Activated CD4-positive, alpha-beta T cell treated with anti-CD3 and anti-CD28 coated beads, Interleukin-2, amount 10 ng/mL, durations not matched to agents 24 days and 14 days (primary cell): ENCODE measurements at regions not wholly inside any gene's neighbourhood (a gene's known extent, or its start where the extent isn't known, plus 50 kb on each side); places are given as distances from the start of the nearest gene placed in this dataset.
"Not testable (repeated sequence)": the region's sequence is repeated elsewhere in the genome, so short reads cannot be mapped to it uniquely, and the experiment has no call there.

Source experiments
- DNase-seq: peaks from one replicate; pipeline ENCODE4 v3.0.0; 2022
- H3K27ac Mint-ChIP-seq: one replicate; pipeline ENCODE4 v1.8.0; 2022; ENCODE audit warnings: mild to moderate bottlenecking, mixed read lengths
- H3K27me3 Mint-ChIP-seq: one replicate; pipeline ENCODE4 v1.8.0; 2022; ENCODE audit warnings: mixed read lengths
- H3K36me3 Mint-ChIP-seq: one replicate; pipeline ENCODE4 v1.8.0; 2022; ENCODE audit warnings: low read depth, mild to moderate bottlenecking, mixed read lengths
- H3K4me1 Mint-ChIP-seq: one replicate; pipeline ENCODE4 v1.8.0; 2021; ENCODE audit warnings: mixed read lengths
- H3K4me3 Mint-ChIP-seq: one replicate; pipeline ENCODE4 v1.8.0; 2022; ENCODE audit warnings: mild to moderate bottlenecking, moderate library complexity, mixed read lengths
- H3K9me3 Mint-ChIP-seq: one replicate; pipeline ENCODE4 v1.8.0; 2021; ENCODE audit warnings: mixed read lengths
- intact Hi-C: fragments of 100-400 bp; cut with micrococcal nuclease; formaldehyde crosslinking; loops from one replicate; pipeline ENCODE4 v1.15.1; 2023

DNA sequence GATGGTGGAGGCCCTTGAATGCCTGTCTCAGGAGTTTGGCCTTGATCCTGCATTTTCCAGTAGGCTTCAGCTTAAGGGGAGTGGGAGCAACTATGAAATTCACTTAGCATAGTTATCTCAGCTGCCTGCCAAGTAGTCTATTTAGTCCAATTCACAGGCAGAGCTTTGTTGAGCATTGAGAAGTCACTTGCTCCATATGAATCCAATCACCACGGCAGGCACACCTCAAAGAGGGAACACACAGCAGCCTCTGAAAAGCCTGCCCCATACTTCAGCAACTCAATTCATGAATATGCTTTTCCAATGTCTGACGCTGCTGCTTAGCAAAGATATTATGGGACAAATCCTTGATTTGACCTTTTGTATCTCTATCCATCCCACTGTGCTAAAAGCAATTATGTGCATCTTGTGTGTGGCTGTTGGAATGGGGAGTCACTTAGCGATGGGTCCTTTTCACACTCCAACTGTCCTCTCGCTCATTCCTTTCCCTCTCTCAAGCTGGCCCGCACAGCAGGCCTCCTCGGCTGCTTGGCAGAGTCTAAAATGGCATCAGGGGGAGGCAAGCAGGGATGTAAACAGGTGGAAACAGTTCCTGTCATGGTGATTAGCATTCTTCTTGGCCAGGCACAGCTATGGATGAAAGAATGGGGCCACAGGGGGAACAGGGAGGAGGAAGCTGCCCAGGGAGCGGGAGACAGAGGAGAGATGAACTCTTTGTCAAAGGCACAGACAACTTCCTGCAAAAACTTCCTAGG, 56.0 kb upstream of the LRPPRC start:
- Mint-ChIP-seq H3K36me3 (no peaks in the 10 kb centered on the region), H3K4me3 (no peak overlapping the region), H3K27ac (no peak overlapping the region), H3K27me3 (peaks cover 1% of the 10 kb centered on the region), H3K4me1 (no peaks in the 10 kb centered on the region), H3K9me3 (no peaks in the 10 kb centered on the region)
- no peak for DNase-seq
- intact Hi-C loops = no loop called here

DNA sequence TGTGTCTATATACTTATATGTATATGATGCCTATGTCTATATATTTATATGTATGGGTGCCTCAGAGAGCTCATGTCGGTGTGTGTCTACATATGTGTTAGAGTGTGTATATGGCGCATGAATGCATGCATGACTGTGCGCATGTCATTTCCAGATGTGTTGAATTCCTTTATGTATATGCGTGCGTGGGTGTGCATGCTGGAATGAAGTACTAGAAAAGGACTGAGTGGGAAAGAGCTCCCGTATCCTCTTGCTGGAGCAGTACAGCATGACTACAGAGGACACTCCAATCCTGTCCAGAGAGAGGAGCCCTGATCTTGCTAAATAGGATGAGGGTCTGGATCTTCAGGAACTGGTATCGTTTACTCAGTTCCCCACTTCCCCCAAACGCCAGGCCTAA, 56.8 kb upstream of the LRPPRC start:
- no peaks in the 10 kb centered on the region for H3K9me3 Mint-ChIP-seq
- no peaks in the 10 kb centered on the region for H3K4me1 Mint-ChIP-seq
- peaks cover 1% of the 10 kb centered on the region for H3K27me3 Mint-ChIP-seq
- H3K36me3 Mint-ChIP-seq = no peaks in the 10 kb centered on the region
- no peak overlapping the region for H3K27ac Mint-ChIP-seq
- intact Hi-C loops = no loop called here
- DNase-seq = no peak
- H3K4me3 Mint-ChIP-seq = no peak overlapping the region

DNA sequence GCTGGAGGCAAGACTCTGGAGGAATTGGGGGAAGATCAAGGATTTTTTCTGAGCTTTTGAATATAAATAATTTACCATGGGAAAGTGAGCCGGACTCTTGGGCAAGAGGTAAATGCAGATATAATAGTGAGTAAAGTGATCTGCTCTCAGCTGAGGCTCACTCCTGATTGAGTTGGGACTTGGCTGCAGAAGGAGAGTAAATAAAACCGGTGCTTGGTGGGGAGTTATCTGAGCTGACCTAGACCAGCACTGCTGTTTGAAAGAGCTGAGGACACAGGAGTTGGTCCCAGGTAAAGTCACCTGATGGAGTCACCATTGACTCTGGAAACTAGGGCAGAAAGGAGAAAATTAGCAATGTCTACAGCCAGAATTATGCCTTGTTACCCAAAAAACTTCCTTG, 57.3 kb upstream of the LRPPRC start:
- no peaks in the 10 kb centered on the region for H3K4me1 Mint-ChIP-seq
- DNase-seq = no peak
- no peaks in the 10 kb centered on the region for H3K27me3 Mint-ChIP-seq
- H3K9me3 Mint-ChIP-seq = no peaks in the 10 kb centered on the region
- no peaks in the 10 kb centered on the region for H3K36me3 Mint-ChIP-seq
- intact Hi-C loops = no loop called here
- no peak overlapping the region for H3K4me3 Mint-ChIP-seq
- H3K27ac Mint-ChIP-seq = no peak overlapping the region

DNA sequence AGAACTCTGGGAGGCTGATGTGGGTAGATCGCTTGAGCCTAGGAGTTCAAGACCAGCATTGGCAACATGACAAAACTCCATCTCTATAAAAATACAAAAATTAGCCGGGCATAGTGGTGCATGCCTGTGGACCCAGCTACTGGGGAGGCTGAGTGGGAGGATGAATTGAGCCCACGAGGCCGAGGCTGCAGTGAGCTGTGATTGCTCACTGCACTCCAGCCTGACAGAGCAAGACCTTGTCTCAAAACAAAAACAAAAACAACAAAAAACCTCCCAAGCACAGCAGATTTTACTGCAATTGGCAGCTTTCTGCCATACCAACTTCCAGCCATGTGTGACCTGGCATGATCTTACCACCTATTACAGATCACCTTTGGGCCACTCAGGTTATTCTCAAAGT, 57.7 kb upstream of the LRPPRC start:
- H3K27me3 Mint-ChIP-seq = no peaks in the 10 kb centered on the region
- no peak overlapping the region for H3K27ac Mint-ChIP-seq
- H3K4me1 Mint-ChIP-seq = no peaks in the 10 kb centered on the region
- H3K4me3 Mint-ChIP-seq = no peak overlapping the region
- DNase-seq = no peak
- intact Hi-C loops = no loop called here
- no peaks in the 10 kb centered on the region for H3K36me3 Mint-ChIP-seq
- no peaks in the 10 kb centered on the region for H3K9me3 Mint-ChIP-seq

DNA sequence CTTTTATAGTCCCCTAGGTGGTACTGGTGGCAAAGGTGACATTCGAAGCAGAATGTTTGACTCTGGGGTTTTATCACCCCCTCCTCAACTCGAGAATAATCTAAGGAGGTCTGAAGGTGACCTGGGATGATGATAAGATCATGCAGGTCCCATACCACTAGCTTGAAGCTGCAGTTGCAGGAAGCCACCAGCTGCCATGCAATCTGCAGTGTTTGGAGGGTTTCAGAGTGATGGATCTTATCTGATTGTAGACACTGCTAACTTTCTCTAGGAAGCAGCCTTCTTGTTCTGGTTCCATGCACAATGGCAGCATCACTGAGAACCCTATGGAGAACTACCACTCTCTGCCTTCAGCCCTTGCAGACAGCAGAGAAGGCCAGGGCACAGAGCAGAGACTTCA, 59.4 kb upstream of the LRPPRC start:
- Mint-ChIP-seq H3K36me3 (no peaks in the 10 kb centered on the region), H3K4me1 (no peaks in the 10 kb centered on the region), H3K27ac (no peak overlapping the region), H3K4me3 (no peak overlapping the region), H3K9me3 (no peaks in the 10 kb centered on the region), H3K27me3 (no peaks in the 10 kb centered on the region)
- no peak for DNase-seq
- intact Hi-C loops = no loop called here

DNA sequence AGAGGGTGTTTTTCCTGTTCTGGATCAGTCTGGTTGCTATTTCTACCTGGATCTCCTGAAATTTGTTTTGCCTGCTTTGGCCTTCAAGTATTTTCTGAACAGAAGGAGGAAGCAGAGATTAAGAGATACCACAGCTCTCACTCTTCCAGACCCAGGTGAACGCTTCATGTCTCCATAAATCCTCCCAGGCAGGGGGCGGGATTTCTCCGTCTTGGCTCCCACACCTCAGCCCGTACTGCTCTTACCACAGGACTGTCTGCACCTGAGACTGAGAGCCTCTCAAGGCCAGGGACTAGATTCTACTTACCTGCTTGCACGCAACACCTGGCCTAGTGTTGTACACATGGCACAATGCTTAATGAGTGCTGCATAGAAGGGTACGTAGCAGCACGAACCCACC, 59.9 kb upstream of the LRPPRC start:
- Mint-ChIP-seq H3K36me3 (no peaks in the 10 kb centered on the region), H3K27me3 (no peaks in the 10 kb centered on the region), H3K27ac (no peak overlapping the region), H3K9me3 (no peaks in the 10 kb centered on the region), H3K4me3 (no peak overlapping the region), H3K4me1 (no peaks in the 10 kb centered on the region)
- intact Hi-C loops = no loop called here
- DNase-seq = no peak

DNA sequence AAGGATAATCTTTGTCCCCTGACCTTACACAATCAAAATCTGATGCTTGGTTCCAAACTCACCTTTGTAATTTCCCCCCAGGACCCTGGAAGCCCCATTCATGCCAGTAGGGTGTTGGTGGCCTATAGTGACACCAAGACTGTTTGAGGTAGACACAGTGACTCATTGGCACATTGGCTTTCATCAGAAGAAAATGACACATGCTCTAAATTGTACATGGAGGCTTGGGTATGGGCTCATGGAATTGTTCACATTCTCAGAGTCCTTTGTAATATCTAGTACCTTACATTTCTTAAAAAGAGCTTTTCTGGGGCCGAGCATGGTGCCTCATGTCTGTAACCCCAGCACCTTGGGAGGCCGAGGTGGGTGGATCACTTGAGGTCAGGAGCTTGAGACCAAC, 61.2 kb upstream of the LRPPRC start:
- no peaks in the 10 kb centered on the region for H3K27me3 Mint-ChIP-seq

DNA sequence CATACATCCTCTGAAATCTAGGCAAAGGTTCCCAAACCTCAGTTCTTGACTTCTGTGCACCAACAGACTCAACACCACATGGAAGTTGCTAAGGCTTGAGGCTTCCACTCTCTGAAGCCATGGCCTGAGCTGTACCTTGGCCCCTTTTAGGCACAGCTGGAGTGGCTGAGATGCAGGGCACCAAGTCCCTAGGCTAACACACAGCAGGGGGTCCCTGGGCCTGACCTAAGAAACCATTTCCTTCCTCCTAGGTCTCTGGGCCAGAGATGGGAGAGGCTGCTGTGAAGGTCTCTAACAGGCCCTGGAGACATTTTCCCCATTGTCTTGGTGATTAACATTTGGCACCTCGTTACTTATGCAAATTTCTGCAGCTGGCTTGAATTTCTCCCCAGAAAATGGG, 64.5 kb upstream of the LRPPRC start:
- H3K4me3 Mint-ChIP-seq, H3K9me3 Mint-ChIP-seq, H3K4me1 Mint-ChIP-seq, H3K27me3 Mint-ChIP-seq, H3K27ac Mint-ChIP-seq, H3K36me3 Mint-ChIP-seq, intact Hi-C loops, DNase-seq: not testable (repeated sequence)

More for the DNA sequence above, 61.2 kb upstream of the LRPPRC start:
- no peak for DNase-seq
- Mint-ChIP-seq H3K27ac (no peak overlapping the region), H3K4me1 (no peaks in the 10 kb centered on the region), H3K36me3 (no peaks in the 10 kb centered on the region), H3K9me3 (no peaks in the 10 kb centered on the region), H3K4me3 (no peak overlapping the region)
- intact Hi-C loops = no loop called here

DNA sequence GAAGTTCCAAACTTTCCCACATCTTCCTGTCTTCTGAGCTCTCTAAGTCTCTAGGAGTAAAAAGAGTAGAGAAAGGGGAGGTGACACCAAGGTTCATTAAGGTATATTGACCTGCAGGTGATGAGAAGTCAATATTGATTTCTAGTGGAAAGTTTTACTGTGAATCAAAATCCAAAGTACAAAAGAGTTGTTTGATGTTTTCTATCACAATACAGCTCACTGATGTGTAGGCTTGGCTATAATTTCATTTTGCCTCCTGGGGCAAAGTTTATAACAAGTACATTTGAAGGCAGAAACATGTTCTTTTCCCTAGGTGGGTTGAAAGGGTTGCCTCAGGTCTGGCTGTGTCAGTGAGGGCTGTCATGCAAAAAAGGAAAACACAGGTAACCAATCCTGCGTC, 65.2 kb upstream of the LRPPRC start:
- Mint-ChIP-seq H3K27me3 (peaks cover 3% of the 10 kb centered on the region), H3K9me3 (no peaks in the 10 kb centered on the region), H3K4me3 (no peak overlapping the region), H3K27ac (no peak overlapping the region), H3K4me1 (no peaks in the 10 kb centered on the region), H3K36me3 (no peaks in the 10 kb centered on the region)
- no peak for DNase-seq
- intact Hi-C loops = no loop called here

DNA sequence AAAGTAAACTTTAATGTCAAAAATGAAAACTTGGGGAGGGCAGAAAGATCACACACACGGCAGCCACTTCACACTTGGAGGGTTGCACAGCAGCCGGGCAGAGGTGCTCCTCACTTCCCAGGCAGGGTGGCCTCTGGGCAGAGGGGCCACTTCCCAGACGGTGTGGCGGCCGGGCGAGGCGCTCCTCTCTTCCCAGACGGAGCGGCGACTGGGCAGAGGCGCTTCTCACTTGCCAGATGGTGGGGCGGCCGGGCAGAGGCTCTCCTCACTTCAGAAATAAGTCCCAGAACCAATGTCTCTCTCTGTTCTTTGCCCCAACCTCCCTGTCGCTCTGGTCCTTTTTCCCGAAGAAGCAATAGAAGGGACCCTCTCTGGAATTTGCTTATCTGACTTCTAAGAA, 65.7 kb upstream of the LRPPRC start:
- Mint-ChIP-seq H3K4me1 (no peaks in the 10 kb centered on the region), H3K27me3 (peaks cover 3% of the 10 kb centered on the region), H3K9me3 (no peaks in the 10 kb centered on the region), H3K36me3 (no peaks in the 10 kb centered on the region), H3K4me3 (no peak overlapping the region), H3K27ac (no peak overlapping the region)
- DNase-seq = no peak
- intact Hi-C loops = no loop called here

DNA sequence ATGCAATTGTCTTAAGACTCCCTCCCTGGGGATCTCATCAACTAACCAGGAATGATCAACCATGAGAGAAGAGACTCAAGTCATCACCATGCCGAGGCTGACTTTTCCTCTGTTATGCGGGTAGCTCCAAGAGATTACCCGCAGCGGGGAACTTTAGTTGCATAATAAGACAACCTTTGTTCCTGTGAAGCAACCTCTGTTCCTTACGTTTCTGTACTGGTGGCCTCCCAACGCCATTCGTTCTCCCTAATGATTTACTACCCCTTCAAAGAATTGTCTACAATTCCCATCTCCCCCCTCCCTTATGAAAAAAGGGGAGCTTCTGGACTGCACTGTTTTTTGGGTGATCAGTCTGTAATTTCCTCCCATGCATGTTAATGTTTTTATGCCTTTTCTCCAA, 66.1 kb upstream of the LRPPRC start:
- H3K4me1 Mint-ChIP-seq = no peaks in the 10 kb centered on the region
- intact Hi-C loops = no loop called here
- H3K36me3 Mint-ChIP-seq = no peaks in the 10 kb centered on the region
- no peak for DNase-seq
- no peak overlapping the region for H3K4me3 Mint-ChIP-seq
- H3K27ac Mint-ChIP-seq = no peak overlapping the region
- no peaks in the 10 kb centered on the region for H3K9me3 Mint-ChIP-seq
- H3K27me3 Mint-ChIP-seq = peaks cover 3% of the 10 kb centered on the region

DNA sequence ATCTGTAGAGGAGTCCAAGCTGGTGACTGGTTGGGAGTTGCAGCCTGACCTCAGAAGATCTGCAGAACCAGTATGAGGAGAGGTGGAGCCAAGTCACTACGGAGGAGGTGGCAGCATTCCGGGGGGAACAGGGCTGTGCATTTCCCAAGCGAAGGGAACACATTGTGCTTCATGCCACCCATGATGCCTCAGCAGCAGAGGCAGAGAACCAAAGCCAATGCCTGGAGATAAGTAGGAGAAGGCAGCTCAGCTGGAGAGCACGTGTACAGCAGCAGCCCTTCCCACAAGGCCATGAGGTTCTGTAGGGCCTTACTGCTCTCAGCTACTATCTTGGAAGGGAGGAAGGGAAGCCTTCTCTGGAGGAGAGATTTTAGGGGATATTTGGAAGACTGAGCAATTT, 67.2 kb upstream of the LRPPRC start:
- Mint-ChIP-seq H3K4me3 (no peak overlapping the region), H3K27me3 (peaks cover 3% of the 10 kb centered on the region), H3K27ac (no peak overlapping the region), H3K4me1 (no peaks in the 10 kb centered on the region), H3K9me3 (no peaks in the 10 kb centered on the region), H3K36me3 (no peaks in the 10 kb centered on the region)
- no peak for DNase-seq
- intact Hi-C loops = no loop called here

DNA sequence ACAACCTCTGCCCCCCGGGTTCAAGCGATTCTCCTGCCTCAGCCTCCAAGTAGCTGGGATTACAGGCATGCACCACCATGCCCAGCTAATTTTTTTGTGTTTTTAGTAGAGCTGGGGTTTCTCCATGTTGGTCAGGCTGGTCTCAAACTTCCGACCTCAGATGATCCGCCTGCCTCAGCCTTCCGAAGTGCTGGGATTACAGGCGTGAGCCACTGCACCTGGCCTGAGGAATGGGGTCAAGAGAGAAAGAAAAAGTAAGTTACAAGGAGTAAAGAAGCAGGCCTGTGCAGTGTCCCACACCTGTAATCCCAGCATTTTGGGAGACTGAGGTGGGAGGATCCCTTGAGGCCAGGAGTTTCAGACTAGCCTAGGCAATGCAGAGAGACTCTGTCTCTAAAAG, 68.5 kb upstream of the LRPPRC start:
- H3K9me3 Mint-ChIP-seq, intact Hi-C loops, H3K36me3 Mint-ChIP-seq, H3K4me1 Mint-ChIP-seq, H3K4me3 Mint-ChIP-seq, DNase-seq, H3K27me3 Mint-ChIP-seq, H3K27ac Mint-ChIP-seq: not testable (repeated sequence)

DNA sequence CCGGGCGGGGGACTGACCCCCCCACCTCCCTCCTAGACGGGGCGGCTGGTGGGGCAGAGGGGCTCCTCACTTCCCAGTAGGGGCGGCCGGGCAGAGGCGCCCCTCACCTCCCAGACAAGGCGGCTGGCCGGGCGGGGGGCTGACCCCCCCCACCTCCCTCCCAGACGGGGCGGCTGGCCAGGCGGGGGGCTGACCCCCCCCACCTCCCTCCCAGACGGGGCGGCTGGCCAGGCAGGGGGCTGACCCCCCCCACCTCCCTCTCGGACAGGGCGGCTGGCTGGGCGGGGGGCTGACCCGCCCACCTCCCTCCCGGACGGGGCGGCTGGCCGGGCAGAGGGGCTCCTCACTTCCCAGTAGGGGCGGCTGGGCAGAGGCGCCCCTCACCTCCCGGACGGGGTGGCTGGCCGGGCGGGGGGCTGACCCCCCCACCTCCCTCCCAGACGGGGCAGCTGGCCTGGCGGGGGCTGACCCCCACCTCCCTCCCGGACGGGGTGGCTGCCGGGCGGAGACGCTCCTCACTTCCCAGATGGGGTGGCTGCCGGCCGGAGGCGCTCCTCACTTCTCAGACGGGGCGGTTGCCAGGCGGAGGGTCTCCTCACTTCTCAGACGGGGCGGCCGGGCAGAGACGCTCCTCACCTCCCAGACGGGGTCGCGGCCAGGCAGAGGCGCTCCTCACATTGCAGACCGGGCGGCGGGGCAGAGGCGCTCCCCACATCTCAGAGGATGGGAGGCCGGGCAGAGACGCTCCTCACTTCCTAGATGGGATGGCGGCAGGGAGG, 71.4 kb upstream of the LRPPRC start:
- H3K4me3 Mint-ChIP-seq, H3K27me3 Mint-ChIP-seq, H3K9me3 Mint-ChIP-seq, DNase-seq, intact Hi-C loops, H3K27ac Mint-ChIP-seq, H3K4me1 Mint-ChIP-seq, H3K36me3 Mint-ChIP-seq: not testable (repeated sequence)

DNA sequence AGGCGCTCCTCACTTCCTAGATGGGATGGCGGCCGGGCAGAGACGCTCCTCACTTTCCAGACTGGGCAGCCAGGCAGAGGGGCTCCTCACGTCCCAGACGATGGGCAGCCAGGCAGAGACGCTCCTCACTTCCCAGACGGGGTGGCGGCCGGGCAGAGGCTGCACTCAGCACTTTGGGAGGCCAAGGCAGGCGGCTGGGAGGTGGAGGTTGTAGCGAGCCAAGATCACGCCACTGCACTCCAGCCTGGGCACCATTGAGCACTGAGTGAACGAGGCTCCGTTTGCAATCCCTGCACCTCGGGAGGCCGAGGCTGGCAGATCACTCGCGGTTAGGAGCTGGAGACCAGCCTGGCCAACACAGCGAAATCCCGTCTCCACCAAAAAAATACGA, 72.0 kb upstream of the LRPPRC start:
- H3K27ac Mint-ChIP-seq, DNase-seq, H3K4me1 Mint-ChIP-seq, H3K9me3 Mint-ChIP-seq, H3K4me3 Mint-ChIP-seq, H3K27me3 Mint-ChIP-seq, H3K36me3 Mint-ChIP-seq, intact Hi-C loops: not testable (repeated sequence)
